COLO668 (cell line): ENCODE measurements at regions not wholly inside any gene's neighbourhood (a gene's known extent, or its start where the extent isn't known, plus 50 kb on each side); places are given as distances from the start of the nearest gene placed in this dataset.
A peak's percentile ranks its signal among the peaks of the same experiment; 100 is the strongest.
"Not testable (repeated sequence)": the region's sequence is repeated elsewhere in the genome, so short reads cannot be mapped to it uniquely, and the experiment has no call there.

Source experiments
- DNase-seq: peaks from one replicate; lab custom pipeline; 2025; ENCODE audit not compliant: unreplicated experiment; lab: John Stamatoyannopoulos, UW

DNA sequence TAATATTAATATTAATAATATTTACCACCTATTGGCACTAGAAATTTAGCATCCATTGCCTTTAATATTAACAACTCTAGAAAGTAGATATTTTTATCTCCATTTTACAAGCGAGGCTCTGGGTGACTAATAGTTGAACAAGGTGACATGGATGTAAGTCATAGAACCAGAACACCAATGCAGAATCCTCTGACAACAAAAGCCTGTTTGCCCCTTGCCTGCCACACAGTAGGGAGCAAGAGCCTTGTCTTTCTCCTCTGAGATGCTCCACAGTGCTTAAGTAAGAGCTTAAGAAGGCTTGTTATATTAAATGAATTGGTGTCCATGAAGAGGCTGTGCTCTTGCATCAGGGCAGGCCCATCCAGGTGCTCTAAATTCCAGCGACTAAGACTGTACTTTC lies 51.2 kb upstream of the LBX1 start:
- DNase-seq, result no peak

DNA sequence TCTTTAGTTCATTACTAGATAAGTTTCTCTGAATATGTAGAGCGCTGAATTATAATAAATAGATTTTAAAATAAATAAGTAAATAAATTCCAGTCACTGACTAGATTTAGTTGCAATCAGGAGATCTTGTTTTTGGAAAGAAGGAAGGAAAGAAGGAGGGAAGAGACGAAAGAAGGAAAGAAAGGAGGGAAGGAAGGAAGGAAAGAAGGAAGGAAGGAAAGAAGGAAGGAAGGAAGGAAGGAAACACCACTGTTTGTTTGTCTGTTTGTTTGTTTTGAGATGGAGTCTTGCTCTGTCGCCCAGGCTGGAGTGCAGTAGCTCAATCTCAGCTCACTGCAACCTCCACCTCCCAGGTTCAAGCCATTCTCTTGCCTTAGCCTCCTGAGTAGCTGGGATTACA lies 51.7 kb upstream of the LBX1 start:
- DNase-seq, result not testable (repeated sequence)

DNA sequence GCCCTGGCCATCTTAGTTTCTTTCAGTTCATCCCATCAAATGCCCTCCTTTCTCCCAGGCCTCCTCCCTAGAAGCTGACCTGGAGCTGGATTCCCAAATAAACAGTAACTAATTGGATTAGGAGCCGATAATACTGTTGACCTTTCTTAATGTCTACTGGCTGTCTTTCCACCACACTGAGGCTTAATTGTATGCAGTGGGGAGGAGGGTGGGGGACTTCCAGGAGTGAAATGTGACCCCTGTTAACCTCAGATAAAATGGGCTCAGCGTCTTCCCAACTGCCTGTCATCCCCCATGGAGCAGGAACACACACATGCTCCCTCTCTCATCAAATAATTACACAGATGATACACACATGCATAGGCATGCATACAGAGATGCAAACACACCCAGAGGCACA lies 53.7 kb upstream of the LBX1 start:
- DNase-seq, result no peak

DNA sequence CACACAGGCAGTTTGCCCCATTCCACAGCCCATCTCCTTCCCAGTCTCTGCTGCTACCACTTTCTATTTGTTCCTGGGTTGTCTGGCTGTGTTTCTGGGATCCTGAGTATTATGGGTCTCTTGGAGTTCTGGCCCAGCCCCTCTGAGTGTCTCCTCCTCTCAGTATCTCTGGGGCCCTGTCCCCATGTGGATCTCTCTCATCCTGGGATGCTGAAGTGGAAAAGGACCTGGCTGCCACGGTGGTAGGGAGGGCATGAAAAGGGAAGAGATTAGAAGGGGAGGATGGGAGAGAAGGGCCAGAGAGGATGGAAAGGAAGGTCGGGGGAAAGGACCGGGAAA lies 54.5 kb upstream of the LBX1 start:
- no peak for DNase-seq

DNA sequence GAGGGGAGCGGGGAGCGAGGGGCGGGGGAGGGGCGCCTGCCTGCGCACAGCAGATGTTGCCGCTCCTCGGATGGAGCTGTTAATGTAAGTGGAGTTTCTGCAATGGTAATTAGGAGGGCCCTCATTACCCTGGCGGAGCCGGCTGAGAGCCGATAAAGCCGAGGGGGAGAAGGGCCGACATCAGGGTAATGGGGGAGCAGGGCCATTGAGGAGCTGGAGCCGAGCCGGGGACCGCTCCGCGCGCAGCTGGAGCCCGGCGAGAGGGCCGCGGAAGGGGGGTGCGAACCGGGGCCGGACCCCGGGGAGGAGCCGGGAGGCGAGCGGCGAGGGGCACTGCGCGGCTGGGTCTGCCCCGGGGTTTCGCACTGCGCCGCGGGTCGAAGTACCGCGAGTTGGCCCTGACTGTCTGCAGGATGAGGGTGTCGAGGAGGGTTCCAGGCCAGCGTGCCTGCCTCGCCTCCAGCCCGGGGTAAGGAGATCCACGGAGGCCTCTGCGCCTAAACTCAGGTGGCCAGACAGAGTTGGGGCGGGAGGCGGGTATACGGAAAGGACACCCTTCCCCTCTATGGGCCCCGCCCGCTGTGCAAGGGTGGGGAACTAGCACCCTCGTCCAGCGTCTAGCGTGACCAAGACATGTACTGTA lies 55.0 kb upstream of the LBX1 start:
- no peak for DNase-seq

DNA sequence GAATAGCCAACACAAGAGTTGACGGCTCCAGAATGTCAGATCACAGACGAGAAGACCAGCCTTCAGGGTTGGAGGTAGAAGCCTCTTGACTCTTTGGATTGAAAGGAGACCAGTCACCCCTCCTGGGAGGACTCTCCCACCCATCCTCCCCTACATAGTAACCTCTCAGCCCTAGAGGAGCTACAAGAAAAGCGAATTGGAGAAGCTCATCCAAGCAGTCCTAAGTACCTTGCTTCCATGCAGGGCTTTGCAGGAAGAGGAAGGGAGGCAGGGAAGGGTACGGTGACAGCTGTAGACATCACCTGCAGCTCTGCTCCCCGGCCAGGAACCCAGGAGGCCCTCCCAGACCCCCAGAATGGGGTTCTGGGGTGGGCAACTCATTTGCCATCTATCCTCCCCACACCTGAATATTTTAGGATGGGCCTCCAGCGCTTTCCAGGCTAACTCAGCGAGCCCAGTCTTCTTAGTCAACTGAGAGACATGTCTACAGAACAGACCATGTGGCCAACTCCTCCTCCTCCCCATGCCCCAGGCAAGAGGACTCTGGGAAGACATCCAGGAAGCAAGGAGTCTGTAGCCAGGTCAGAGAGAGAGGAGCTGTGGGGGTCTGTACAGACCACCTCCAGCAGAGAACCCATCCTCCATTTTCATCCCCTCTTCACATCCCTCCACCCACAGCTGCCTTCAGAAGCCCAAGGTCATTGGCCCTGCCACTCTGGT lies 55.6 kb upstream of the LBX1 start:
- DNase-seq, result no peak

DNA sequence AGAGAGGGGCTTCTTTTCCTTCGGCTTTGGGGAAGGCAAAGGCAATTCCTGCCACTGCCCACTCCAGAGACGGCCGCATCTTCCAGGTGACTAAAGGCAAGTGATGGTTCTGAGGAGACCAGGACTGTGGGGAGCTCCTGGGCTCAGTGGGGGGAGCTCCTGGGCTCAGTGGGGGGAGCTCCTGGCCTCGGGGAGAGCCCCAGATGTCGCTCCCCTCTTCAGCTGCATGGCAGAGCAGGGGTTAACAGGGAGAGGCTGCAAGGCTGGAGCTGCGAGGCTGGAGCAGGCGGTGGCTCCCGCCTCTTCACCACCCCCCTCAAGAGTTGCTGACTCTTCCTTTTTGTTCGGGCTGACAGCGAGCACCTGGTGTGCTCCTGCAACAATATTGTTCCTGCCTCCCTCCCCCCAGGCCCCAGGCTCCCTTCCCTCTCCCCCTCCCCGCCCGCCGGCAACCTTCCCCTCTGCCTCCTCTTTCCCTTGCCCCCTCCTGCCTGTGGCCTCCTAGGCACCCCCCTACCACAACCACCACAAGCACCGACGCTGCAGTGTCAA lies 56.3 kb upstream of the LBX1 start:
- peak; percentile 43 for DNase-seq

DNA sequence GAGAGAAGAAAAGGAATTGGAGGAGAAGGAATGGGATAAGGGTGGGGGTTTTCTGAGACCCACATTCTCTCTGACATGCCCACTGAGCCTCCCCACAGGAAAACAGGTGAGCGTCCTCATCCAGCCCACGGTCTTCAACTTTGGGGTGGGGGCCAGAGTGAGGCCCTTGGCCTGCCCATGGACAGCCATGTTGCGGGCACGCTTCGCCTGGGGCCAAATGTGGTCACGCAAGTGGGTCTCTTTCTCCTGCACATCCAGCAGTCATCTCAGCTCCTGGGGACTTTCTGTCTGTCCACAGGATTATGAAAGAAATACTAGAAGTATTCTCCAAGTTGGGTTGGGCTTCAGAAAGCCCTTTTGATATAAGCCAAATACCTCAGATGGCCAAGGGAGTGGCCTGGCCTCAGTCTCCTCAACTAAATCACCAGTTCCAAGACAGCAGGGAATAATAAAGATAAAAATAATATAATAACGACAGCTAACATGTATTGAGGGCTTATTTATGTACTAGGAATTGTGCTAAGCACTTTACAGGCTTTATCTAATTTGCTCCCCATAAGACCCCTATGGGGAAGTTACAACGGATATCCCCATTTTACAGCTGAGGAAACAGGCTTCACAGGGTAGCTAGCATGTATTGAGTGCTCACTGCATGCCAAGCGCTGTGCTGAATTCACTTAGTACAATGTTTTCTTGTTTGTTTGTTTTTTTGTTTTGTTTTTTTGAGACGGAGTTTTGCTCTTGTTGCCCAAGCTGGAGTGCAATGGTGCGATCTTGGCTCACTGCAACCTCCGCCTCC lies 57.2 kb upstream of the LBX1 start:
- DNase-seq, result no peak

DNA sequence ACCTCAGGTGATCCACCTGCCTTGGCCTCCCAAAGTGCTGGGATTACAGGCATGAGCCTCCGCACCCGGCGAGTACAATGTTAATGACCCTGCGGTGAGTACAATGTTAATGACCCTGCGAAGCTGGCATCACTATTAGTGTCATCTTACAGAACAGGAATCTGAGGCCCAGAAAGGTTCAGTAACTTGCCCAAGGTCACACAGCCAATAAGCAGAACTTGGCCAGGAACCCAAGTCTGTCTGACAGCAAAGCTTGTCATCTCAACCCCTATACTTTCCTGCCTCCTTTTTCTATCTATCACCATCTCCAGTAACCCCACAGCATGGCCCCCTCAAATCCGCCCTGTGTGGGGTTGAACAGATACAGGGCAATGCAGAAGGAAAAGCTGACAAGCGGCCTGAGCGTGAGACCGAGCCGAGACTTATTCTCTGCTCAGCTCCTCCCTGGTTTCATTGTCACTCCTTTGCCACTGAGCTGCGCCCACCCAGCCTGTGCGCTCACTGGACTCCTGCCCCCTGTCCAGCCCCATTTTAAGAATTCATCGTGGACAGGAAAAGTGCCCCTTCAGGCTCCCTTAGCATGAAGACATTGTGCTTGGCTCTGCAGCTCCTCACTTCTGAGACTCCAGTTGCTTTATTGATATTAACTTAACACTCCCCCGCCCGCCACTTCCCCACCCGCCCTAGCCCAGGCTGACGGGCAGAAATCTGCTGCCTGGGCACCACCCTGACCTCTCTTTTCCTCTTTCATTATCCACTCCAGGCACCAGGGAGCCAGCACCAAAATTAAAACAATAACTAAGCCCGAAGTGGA lies 58.1 kb upstream of the LBX1 start:
- no peak for DNase-seq

DNA sequence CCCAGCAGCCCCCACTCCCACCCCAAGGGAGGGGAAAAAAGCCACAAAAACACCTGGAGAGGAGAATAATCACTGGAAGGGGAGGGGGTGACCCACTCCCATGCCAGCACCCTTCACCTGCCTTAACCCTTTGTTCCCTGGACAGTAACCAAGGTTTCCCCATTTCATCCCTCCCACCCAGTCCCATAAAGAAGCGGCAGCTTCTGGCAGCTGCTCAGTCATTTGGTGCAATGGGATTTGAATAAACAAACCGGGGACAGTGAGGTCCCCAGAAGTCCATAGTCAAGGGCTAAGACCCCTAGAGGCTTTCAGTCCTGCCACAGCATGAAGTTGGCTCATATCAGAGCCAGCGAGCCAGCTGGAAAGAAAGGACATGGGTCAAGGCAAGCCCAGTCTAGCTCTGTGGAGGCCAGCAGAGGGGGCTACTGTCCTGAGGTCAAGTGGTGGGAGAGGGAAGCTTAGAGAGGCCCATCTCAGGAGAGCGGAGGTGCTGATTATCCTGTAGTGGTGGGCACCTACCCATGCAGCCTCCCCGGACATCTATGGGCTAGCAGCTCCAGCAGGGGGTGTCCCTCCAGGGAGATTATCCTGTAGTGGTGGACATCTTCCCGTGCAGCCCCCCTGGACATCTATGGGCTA lies 58.9 kb upstream of the LBX1 start:
- DNase-seq, result no peak

DNA sequence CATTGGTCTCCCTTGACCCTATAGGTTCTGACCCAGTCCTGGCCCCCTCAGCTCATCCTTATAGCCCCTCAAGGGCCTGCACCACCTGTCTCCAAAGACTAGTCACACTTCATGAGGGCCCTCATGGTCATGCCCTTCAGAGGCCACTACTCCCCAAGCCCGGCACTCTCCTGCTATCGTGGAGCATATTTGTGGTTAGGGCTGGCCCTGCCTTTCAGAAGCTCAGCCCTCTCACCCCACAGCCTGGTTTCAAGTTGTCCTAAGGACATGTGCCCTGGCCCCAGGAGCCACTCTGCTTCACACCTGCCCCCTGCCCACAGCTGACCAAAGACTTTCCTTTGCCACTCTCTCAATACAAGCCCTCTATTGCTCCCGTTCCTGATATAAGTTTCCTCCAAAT lies 60.3 kb upstream of the LBX1 start:
- no peak for DNase-seq

DNA sequence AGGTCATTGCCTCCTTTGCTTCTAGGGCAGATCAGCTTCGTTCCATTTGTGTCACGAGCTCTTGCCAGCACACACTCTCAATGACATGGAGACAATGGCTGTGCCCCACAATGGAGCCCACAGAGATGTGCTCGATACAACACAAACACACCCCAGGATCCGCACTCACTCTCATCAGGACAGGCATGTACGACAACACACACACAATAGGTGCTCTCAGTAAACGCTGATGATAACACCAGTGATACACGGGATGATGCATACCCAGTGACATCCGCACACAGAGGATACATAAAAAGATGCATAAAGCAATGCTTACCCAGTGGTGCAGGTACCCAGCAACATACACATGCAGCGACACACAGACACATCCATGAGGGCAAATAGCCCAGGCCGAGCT lies 61.2 kb upstream of the LBX1 start:
- no peak for DNase-seq

DNA sequence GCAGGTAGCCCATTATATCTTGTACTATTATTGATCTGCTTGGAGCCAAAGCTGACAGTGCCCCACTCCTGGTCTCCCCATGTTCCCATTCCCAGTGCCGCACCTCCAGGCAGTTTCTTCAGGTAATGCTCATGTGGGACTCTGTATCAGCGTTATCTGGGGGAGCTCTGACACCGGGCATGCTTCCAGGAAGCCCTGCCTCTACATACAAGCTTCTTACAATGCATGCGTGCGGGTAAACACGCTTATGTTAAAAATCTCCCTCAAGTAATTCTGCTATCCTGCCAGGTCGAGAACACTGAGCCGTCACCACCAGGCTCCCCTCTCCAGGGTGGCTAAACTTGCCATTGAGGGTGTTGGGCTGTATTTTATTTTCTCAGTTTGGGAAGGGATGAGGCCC lies 61.6 kb upstream of the LBX1 start:
- no peak for DNase-seq

DNA sequence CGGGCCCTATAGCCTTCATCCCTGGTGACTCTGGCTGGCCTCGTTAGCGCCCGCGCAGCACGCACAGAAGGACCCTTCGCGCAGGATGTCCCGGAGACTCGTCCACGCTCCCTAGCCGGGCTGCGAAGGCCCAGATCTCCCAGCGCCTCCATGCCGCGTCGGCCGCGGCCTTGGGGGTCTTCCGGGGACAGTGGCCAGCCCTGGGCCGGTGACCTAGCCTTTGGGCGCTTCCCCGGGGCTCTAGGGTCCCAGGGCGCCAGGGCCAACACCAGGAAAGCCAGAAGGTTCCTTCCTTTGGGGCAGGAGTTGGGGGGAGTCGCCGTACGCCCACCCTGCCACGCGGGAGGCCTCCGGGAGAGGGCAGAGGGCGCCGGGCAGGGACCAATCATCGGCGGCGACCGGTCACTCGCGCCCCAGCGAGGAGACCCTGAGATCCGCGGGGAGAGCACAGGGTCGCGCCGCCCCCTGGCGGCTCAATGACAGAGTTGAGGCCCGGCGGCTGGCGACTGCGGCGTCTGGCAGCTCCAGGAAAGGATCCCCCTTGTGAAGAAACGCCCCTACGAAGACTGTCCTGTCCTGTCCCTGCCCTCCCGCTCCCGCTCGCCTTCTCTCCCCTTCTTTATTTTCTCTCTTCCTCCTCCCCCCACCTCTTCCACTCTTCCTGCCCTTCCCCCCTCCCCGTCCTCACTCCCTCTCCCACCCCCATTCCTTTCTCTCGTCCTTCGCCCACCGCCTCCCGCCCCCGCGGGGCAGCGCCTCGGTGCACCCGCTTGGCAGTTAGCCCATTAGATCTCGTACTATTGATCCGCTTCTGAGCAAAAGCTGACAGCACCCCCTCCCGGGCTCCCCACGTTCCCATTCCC lies 62.3 kb upstream of the LBX1 start:
- peak; percentile 34 for DNase-seq

DNA sequence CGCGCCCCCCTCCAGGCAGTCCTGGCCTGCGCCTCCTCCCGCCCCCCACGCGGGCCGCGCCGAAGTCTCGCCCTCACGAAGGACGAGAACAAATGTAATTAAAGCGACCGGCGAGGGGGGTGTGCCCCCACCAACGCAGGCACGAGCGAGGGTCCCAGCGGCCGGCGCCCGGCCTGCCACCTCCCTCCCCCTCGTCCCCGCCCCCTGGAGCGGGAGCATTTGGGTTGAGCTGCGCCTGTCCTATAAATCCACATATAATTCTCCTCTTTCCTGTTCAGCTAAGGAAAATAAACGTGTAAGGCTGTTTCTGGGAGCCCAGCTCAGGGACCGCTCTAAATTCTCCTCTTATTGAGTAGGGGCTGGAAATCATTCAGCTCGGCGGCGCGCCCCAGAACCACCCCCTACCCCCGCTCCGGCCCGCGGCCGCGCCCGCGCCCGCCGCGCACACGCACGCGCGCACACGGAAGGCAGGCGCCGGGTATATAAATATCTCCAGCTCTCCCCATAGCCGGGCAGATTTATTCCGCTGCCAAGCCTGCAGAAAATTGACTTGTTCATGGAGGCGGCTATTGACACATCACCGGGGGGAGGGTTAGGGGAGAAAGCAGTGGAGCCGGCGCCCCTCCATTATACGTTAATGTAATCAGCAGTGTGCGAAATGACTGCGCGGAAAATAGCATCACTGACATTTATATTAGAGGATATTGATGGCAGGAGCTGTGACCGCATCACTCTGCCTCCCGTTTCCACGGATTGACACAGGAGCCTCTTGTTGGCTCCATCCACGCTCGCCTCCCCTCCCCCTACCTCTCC lies 61.6 kb upstream of the BTRC start:
- DNase-seq, result peak; percentile 21

DNA sequence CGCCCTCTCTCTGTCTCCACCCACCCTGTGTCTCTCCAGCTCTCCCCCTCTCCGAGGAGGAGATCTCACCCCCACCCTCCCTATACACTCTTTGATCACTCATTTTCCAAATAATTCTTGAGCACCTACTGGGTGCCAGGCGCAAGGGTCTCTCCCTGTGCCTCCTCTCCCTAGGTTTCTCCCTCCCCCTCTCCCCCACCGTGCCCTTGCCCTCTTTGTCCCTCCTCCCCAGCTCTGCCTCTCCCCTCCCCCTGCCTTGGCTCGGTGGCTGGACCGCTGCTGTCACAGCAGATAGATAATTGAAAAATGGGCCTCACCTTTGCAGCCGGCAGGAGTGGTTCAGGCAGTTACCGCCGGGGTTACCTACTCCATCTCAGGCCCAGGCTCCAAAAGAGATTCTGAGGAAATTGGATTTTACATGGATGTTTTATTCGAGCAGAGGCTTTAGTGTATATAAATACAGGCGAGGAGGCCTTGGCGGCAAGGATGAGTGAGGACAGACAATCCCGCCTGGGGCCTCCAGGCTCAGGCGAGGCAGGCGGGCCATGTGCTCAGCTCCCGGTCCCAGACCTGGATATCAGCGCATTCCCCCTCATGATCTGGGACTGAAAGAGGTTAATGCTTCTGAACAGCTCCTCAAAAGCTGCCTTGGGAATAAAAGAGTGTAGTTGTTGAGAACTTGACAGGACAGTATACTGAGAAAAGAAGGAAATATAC lies 60.8 kb upstream of the BTRC start:
- DNase-seq, result no peak

DNA sequence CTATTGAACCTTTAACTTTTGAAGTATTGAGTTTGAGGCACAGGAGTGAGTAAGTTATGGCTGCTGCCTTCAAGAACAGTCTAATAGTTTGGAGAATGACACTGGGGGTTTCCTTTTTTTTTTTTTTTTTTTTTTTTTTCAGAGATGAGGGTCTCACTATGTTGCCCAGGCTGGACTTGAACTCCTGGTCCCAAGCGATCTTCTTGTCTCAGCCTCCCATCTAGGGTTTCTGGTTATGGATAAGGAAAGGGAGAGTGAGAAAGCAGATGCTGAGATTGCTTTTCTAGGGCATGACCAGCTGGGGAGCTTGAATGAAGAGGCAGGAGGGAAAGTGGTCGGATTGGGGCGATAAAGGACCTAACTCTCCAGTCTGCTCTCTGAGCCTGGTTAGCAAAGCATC lies 59.9 kb upstream of the BTRC start:
- no peak for DNase-seq

DNA sequence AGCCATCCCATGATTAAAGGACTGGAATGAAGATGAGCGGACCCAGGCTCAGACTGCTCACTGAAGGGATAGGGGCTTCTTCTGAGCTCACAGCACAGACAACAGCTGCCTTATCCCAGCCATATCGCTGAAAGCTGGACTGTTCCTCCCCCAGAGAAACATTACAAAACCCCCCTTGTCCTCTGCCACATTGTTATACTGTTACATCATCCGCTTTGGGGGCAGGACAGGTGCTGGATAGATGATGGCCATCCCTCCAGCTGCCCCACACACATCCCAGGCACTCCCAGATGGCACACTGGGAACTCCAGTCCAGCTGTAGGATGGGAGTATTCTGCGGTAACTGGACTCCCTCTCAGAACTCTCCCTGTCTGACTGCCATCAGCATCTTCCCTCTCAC lies 58.7 kb upstream of the BTRC start:
- no peak for DNase-seq
